Tibial nerve (tissue), 4 donors: ENCODE measurements at regions not wholly inside any gene's neighbourhood (a gene's known extent, or its start where the extent isn't known, plus 50 kb on each side); places are given as distances from the start of the nearest gene placed in this dataset.

Experiments
- DNase-seq, 2 donors: peaks; one replicate each; pipeline ENCODE4 v3.0.0-alpha.2; 2019; ENCODE audit warnings: low spot score in 2 of 2
- H3K27ac ChIP-seq, 4 donors: fragments of 200-600 bp; sonication (generic) in 3 of 4; one replicate each; pipeline ENCODE4 v1.5.1; 2017 to 2019; ENCODE audit warnings: mild to moderate bottlenecking in 1 of 4
- H3K27me3 ChIP-seq, 2 donors: fragments of 200-600 bp; sonication (generic) in 1 of 2; one replicate each; pipeline versions ENCODE4 v1.5.1 to v1.6.0; 2017 to 2019
- H3K36me3 ChIP-seq, 3 donors: fragments of 200-600 bp; sonication (generic); one replicate each; pipeline ENCODE4 v1.5.1; 2018 to 2019
- H3K4me1 ChIP-seq, 4 donors: fragments of 200-600 bp; sonication (generic) in 3 of 4; one replicate each; pipeline ENCODE4 v1.5.1; 2017 to 2019
- H3K4me3 ChIP-seq, 4 donors: fragments of 200-600 bp; sonication (generic) in 3 of 4; one replicate each; pipeline ENCODE4 v1.5.1; 2017 to 2019; ENCODE audit warnings: mild to moderate bottlenecking in 1 of 4, moderate library complexity in 1 of 4
- H3K9me3 ChIP-seq, 4 donors: fragments of 200-600 bp; sonication (generic) in 3 of 4; one replicate each; pipeline ENCODE4 v1.5.1; 2017 to 2019
- EP300 ChIP-seq, 2 donors: sonication (generic); formaldehyde crosslinking; IDR thresholded peaks; one replicate each; pipeline ENCODE4 v1.6.1; 2017; ENCODE audit warnings: antibody characterized with exemption in 2 of 2, mild to moderate bottlenecking in 1 of 2
- POLR2A ChIP-seq, 2 donors: fragments of 450-650 bp; IDR thresholded peaks; one replicate each; pipeline ENCODE4 v1.6.1; 2017; ENCODE audit warnings: antibody characterized with exemption in 2 of 2, mild to moderate bottlenecking in 2 of 2, moderate library complexity in 2 of 2
- WGBS, 2 donors: methylation state at CpG; one replicate each; pipeline ENCODE4 v1.1.5; 2018; 5-methylcytosine and 5-hydroxymethylcytosine counted together
- TF ChIP-seq, protein P1 (sequence below), 5 experiments: fragments of 200-600 bp in 3 of 5; fragments of 450-650 bp in 2 of 5; sonication (generic) in 3 of 5; IDR thresholded peaks; one replicate each; pipeline ENCODE4 v1.5.1; 2016 to 2019; ENCODE audit warnings: antibody characterized with exemption in 5 of 5, mild to moderate bottlenecking in 3 of 5, moderate library complexity in 2 of 5

DNA sequence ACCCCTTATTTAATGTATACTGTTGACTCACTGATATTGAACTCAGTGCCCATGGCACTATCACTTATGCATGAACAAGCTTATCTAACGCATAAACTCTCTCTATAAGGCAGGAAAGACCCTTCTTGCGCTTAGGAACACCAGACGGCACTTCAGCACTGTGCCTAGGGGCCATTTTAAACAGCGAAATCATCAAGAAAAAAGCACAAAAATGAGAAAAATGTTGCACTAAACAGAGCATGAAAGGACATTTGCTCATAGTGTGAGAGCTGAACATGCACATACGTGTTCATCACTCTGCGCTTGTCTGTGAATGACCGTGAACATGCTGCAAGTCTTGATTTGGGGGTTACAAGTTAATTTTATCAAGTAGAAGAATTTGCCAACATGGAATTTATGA is 109.6 kb downstream of the WDR11 start:
- H3K27ac ChIP-seq: no peak overlapping the region
- WGBS, 2 donors: 84 to 89% methylated on average over 7 of the region's 7 CpGs
- H3K4me3 ChIP-seq: no peak overlapping the region
- no peak for TF ChIP-seq POLR2A (IDR thresholded peaks at IDR 0.05)
- no peak for TF ChIP-seq EP300 (IDR thresholded peaks at IDR 0.05)
- TF ChIP-seq, protein P1, sequence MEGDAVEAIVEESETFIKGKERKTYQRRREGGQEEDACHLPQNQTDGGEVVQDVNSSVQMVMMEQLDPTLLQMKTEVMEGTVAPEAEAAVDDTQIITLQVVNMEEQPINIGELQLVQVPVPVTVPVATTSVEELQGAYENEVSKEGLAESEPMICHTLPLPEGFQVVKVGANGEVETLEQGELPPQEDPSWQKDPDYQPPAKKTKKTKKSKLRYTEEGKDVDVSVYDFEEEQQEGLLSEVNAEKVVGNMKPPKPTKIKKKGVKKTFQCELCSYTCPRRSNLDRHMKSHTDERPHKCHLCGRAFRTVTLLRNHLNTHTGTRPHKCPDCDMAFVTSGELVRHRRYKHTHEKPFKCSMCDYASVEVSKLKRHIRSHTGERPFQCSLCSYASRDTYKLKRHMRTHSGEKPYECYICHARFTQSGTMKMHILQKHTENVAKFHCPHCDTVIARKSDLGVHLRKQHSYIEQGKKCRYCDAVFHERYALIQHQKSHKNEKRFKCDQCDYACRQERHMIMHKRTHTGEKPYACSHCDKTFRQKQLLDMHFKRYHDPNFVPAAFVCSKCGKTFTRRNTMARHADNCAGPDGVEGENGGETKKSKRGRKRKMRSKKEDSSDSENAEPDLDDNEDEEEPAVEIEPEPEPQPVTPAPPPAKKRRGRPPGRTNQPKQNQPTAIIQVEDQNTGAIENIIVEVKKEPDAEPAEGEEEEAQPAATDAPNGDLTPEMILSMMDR (IDR thresholded peaks at IDR 0.05): no peak
- peaks cover 0 to 6% (median 0%) of the 10 kb centered on the region in 4 donors for H3K4me1 ChIP-seq
- no peaks in the 10 kb centered on the region for H3K36me3 ChIP-seq
- no peaks in the 10 kb centered on the region for H3K27me3 ChIP-seq
- DNase-seq: no peak
- no peaks in the 10 kb centered on the region for H3K9me3 ChIP-seq

DNA sequence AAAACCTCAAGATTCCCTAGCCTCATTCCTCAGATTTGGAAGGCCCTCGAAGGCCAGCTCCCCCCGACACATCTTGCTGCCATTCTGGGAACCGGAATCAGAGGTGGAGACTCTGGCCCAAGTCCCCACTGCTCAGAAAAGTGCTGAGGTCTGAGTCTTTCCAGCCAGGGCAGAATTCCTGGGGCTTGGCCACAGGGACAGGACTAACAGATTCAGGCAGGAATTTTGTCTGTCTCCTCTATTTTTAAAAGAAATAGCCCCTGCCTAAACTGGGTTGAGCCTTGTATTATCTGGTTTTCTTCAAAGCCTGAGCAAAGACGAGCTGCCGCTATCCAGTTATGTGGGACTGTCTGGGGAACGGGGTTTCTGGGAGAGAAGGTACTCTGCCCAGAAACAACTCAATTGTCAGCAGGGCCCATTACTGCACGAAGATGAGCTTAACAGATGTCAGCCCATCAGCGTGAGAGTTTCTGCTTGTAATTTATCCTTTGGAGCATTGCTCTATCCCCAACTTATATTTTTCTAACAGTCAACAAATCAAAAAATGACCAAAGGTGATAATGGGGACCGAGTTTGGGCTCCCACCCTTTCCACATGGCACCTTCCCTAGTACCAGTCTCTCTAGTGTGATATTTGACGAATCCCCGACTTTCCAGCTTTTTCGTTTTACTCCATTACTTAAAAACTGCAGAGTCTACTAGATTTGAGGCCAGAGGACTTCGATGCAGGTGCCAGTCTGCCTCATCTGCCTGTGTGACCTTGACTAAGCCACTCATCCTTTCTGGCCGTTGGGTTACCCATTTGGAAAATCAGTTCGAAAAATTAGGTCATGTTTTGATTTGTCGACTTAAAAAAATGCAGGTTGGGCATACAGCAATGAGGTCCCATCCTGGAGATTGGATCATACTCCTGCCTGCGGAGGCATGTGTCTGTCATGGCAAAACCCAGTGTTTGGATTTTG is 110.9 kb downstream of the WDR11 start:
- TF ChIP-seq POLR2A (IDR thresholded peaks at IDR 0.05): no peak
- TF ChIP-seq EP300 (IDR thresholded peaks at IDR 0.05): no peak
- TF ChIP-seq, protein P1 (IDR thresholded peaks at IDR 0.05): no peak
- 64 to 72% methylated on average over 17 of the region's 17 CpGs for WGBS, 2 donors
- peaks cover 0 to 6% (median 0%) of the 10 kb centered on the region in 4 donors for H3K4me1 ChIP-seq
- no peak overlapping the region for H3K27ac ChIP-seq
- H3K27me3 ChIP-seq: no peaks in the 10 kb centered on the region
- H3K4me3 ChIP-seq: no peak overlapping the region
- H3K9me3 ChIP-seq: no peaks in the 10 kb centered on the region
- DNase-seq: no peak
- no peaks in the 10 kb centered on the region for H3K36me3 ChIP-seq

DNA sequence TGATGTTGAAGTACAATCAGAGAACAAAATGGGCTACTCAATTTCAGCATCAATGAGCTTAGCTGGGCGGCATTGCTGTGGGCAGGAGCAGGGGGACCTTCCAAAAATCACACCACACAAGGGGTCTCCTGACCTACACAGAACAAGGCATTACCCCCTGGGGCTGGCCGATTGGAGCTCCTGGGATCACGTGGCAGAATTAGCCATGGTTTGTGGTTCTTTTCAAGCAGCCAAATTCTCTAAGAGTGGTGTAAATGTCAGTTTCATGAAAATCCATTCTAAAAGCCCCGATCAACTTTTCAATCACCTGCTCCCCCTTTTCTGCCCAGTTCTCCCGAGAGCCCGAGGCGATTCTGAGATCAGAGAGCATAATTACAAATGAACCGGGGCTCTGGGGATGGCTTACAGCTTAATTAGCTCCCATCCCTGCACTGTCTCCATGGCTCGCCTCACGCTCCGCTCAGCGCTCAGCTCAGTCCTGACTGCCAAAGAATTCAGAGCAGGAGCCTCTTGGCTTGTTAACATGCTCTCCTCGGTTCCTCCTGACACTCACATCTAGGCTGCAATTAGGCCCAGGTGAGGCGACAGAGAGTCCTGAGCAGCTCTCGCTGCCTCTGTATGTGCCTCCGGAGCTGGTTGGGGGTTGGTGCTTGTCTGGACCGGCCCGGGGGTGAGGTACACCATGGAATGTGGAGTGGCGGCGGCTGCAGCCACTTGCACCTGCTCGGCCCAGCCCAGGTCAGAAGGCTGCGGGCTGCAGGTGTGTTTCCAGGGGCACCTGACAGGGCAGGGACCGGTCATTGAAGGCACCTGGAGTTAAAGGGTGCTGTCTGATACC is 111.8 kb downstream of the WDR11 start:
- H3K27me3 ChIP-seq: no peaks in the 10 kb centered on the region
- H3K27ac ChIP-seq: no peak overlapping the region
- TF ChIP-seq, protein P1 (IDR thresholded peaks at IDR 0.05): no peak
- no peak for TF ChIP-seq EP300 (IDR thresholded peaks at IDR 0.05)
- TF ChIP-seq POLR2A (IDR thresholded peaks at IDR 0.05): no peak
- no peaks in the 10 kb centered on the region for H3K9me3 ChIP-seq
- no peak overlapping the region for H3K4me3 ChIP-seq
- no peak for DNase-seq
- peaks cover 0 to 6% (median 0%) of the 10 kb centered on the region in 4 donors for H3K4me1 ChIP-seq
- WGBS, 2 donors: 27 to 32% methylated on average over 20 to 23 of the region's 23 CpGs
- no peaks in the 10 kb centered on the region for H3K36me3 ChIP-seq

DNA sequence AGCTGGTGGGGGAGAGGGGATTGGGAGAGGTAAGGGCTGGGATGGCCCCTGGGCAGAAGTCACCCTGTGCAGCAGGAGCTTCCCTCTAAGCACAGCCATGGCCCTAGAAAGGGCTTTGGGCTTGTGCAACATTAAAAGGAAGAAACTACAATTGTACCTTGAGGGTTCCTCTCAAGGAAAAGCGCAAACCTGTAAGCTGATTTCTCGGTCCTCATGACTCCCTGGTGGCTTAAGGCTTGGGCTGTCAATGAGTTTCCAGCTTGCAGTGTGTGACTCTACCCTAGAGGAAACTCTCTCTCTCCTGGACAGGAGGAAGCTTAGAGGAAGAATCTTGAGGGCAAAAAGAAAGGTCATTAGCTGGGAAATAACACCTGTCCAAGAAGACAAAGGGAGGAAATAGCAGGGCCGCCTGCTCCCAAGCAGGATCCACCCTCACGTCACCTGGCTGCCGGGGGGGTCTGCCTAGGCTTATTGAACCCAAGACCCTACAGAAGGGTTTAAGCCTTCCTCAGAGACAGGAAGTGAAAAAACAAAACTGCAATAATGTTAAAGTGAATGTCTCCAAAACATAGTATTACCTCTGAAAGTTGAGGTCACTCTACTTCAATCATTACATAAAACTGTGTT is 112.5 kb downstream of the WDR11 start:
- Histone ChIP-seq H3K9me3 (no peaks in the 10 kb centered on the region), H3K27me3 (no peaks in the 10 kb centered on the region), H3K4me3 (no peak overlapping the region), H3K4me1 (peaks cover 0 to 6% (median 0%) of the 10 kb centered on the region in 4 donors), H3K27ac (no peak overlapping the region), H3K36me3 (no peaks in the 10 kb centered on the region)
- WGBS, 2 donors: 80 to 89% methylated on average over 5 of the region's 5 CpGs
- no peak for DNase-seq
- TF ChIP-seq EP300 (IDR thresholded peaks at IDR 0.05): no peak
- TF ChIP-seq, protein P1 (IDR thresholded peaks at IDR 0.05): no peak
- TF ChIP-seq POLR2A (IDR thresholded peaks at IDR 0.05): no peak
